ENCODE measurements at regions not wholly inside any gene's neighbourhood (a gene's known extent, or its start where the extent isn't known, plus 50 kb on each side); places are given as distances from the start of the nearest gene placed in this dataset.

- no peak overlapping the region for H3K4ac ChIP-seq (ENCODE audit: low read length)
- H2BK12ac ChIP-seq (ENCODE audit: low read length), result no peak overlapping the region
- no peak overlapping the region for H2BK120ac ChIP-seq (ENCODE audit: low read depth, low read length)
These were observed 857.8 kb upstream of the FAT3 start for GRCh38 chr11:91366816-91367215.

GRCh38 chr11:91365986-91366585 is 858.5 kb upstream of the FAT3 start:
- no peak overlapping the region for H2AFZ ChIP-seq (ENCODE audit: low read length)
- H3K23ac ChIP-seq (ENCODE audit: low read depth, low read length, poor library complexity), result no peak overlapping the region
- H3K27ac ChIP-seq (replicated peaks; ENCODE audit: low read length), result no peak overlapping the region
- WGBS, 2 donors (ENCODE audit: extremely low coverage in 2 of 2, insufficient read length in 2 of 2, insufficient replicate concordance in 1 of 2), result no CpG with 5 or more reads among the region's 7 CpGs
- no peak overlapping the region for H2BK5ac ChIP-seq (ENCODE audit: low read length)
- no peak overlapping the region for H4K8ac ChIP-seq (ENCODE audit: low read depth, low read length)
- H2BK12ac ChIP-seq (ENCODE audit: low read length), result no peak overlapping the region
- H3K14ac ChIP-seq (ENCODE audit: low read length), result no peak overlapping the region
- H3K18ac ChIP-seq (ENCODE audit: low read length), result no peak overlapping the region
- H3K9me3 ChIP-seq (replicated peaks in 1 of 2; ENCODE audit: control insufficient read depth in 2 of 2, insufficient read depth in 1 of 2, low read depth in 1 of 2, low read length in 2 of 2), result no peaks in the 10 kb centered on the region
- H3K4ac ChIP-seq (ENCODE audit: low read length), result no peak overlapping the region
- no peak overlapping the region for H4K91ac ChIP-seq (ENCODE audit: low read depth, low read length, poor library complexity)
- no peaks in the 10 kb centered on the region for H3K79me1 ChIP-seq (ENCODE audit: low read depth, low read length)
- no peak overlapping the region for H3K9ac ChIP-seq (ENCODE audit: low read depth, low read length, poor library complexity)
- H3K4me2 ChIP-seq (ENCODE audit: insufficient read depth, low read length, poor library complexity, severe bottlenecking), result no peak overlapping the region
- no peak overlapping the region for H2BK15ac ChIP-seq (ENCODE audit: low read length)
- no peak overlapping the region for H2BK120ac ChIP-seq (ENCODE audit: low read depth, low read length)
- no peak overlapping the region for H2AK5ac ChIP-seq (ENCODE audit: low read depth, low read length)
- no peaks in the 10 kb centered on the region for H3K27me3 ChIP-seq (ENCODE audit: control insufficient read depth in 3 of 3, insufficient read depth in 3 of 3, low read depth in 1 of 3, low read length in 3 of 3)
- no peak overlapping the region for H3K4me3 ChIP-seq (ENCODE audit: low read length in 2 of 2)
- no peaks in the 10 kb centered on the region for H3K4me1 ChIP-seq (ENCODE audit: control insufficient read depth in 2 of 2, insufficient read depth in 1 of 2, low read depth in 1 of 2, low read length in 2 of 2)
- no peaks in the 10 kb centered on the region for H3K36me3 ChIP-seq (replicated peaks in 1 of 2; ENCODE audit: control insufficient read depth in 2 of 2, insufficient read depth in 2 of 2, low read length in 2 of 2)
- no peak for DNase-seq (ENCODE audit: low spot score)

More at GRCh38 chr11:91366816-91367215, 857.8 kb upstream of the FAT3 start:
- Histone ChIP-seq H4K91ac (ENCODE audit: low read depth, low read length, poor library complexity) (no peak overlapping the region), H3K4me3 (ENCODE audit: low read length in 2 of 2) (no peak overlapping the region), H3K18ac (ENCODE audit: low read length) (no peak overlapping the region), H2AK5ac (ENCODE audit: low read depth, low read length) (no peak overlapping the region), H3K27ac (replicated peaks; ENCODE audit: low read length) (no peak overlapping the region), H3K4me2 (ENCODE audit: insufficient read depth, low read length, poor library complexity, severe bottlenecking) (no peak overlapping the region), H3K14ac (ENCODE audit: low read length) (no peak overlapping the region), H4K8ac (ENCODE audit: low read depth, low read length) (no peak overlapping the region), H3K4me1 (ENCODE audit: control insufficient read depth in 2 of 2, insufficient read depth in 1 of 2, low read depth in 1 of 2, low read length in 2 of 2) (no peaks in the 10 kb centered on the region), H3K9me3 (replicated peaks in 1 of 2; ENCODE audit: control insufficient read depth in 2 of 2, insufficient read depth in 1 of 2, low read depth in 1 of 2, low read length in 2 of 2) (no peaks in the 10 kb centered on the region), H2BK15ac (ENCODE audit: low read length) (no peak overlapping the region), H3K79me1 (ENCODE audit: low read depth, low read length) (no peaks in the 10 kb centered on the region), H3K23ac (ENCODE audit: low read depth, low read length, poor library complexity) (no peak overlapping the region), H3K27me3 (ENCODE audit: control insufficient read depth in 3 of 3, insufficient read depth in 3 of 3, low read depth in 1 of 3, low read length in 3 of 3) (no peaks in the 10 kb centered on the region), H3K9ac (ENCODE audit: low read depth, low read length, poor library complexity) (no peak overlapping the region), H2BK5ac (ENCODE audit: low read length) (no peak overlapping the region), H2AFZ (ENCODE audit: low read length) (no peak overlapping the region), H3K36me3 (replicated peaks in 1 of 2; ENCODE audit: control insufficient read depth in 2 of 2, insufficient read depth in 2 of 2, low read length in 2 of 2) (no peaks in the 10 kb centered on the region)
- WGBS, 2 donors (ENCODE audit: extremely low coverage in 2 of 2, insufficient read length in 2 of 2, insufficient replicate concordance in 1 of 2), result no CpG with 5 or more reads among the region's 6 CpGs
- no peak for DNase-seq (ENCODE audit: low spot score)

GRCh38 chr11:91350931-91351330 is 873.7 kb upstream of the FAT3 start:
- Histone ChIP-seq H3K14ac (ENCODE audit: low read length) (no peak overlapping the region), H3K27ac (replicated peaks; ENCODE audit: low read length) (no peak overlapping the region), H4K91ac (ENCODE audit: low read depth, low read length, poor library complexity) (no peak overlapping the region), H2BK12ac (ENCODE audit: low read length) (no peak overlapping the region), H3K79me1 (ENCODE audit: low read depth, low read length) (no peaks in the 10 kb centered on the region), H3K36me3 (replicated peaks in 1 of 2; ENCODE audit: control insufficient read depth in 2 of 2, insufficient read depth in 2 of 2, low read length in 2 of 2) (no peaks in the 10 kb centered on the region), H2BK15ac (ENCODE audit: low read length) (no peak overlapping the region), H3K23ac (ENCODE audit: low read depth, low read length, poor library complexity) (no peak overlapping the region), H3K4me1 (ENCODE audit: control insufficient read depth in 2 of 2, insufficient read depth in 1 of 2, low read depth in 1 of 2, low read length in 2 of 2) (no peaks in the 10 kb centered on the region), H3K4me3 (ENCODE audit: low read length in 2 of 2) (no peak overlapping the region), H3K9me3 (replicated peaks in 1 of 2; ENCODE audit: control insufficient read depth in 2 of 2, insufficient read depth in 1 of 2, low read depth in 1 of 2, low read length in 2 of 2) (no peaks in the 10 kb centered on the region), H2BK5ac (ENCODE audit: low read length) (no peak overlapping the region), H2AK5ac (ENCODE audit: low read depth, low read length) (no peak overlapping the region), H4K8ac (ENCODE audit: low read depth, low read length) (no peak overlapping the region), H3K4me2 (ENCODE audit: insufficient read depth, low read length, poor library complexity, severe bottlenecking) (no peak overlapping the region), H3K9ac (ENCODE audit: low read depth, low read length, poor library complexity) (no peak overlapping the region), H2AFZ (ENCODE audit: low read length) (no peak overlapping the region), H3K18ac (ENCODE audit: low read length) (no peak overlapping the region), H3K4ac (ENCODE audit: low read length) (no peak overlapping the region), H2BK120ac (ENCODE audit: low read depth, low read length) (no peak overlapping the region), H3K27me3 (ENCODE audit: control insufficient read depth in 3 of 3, insufficient read depth in 3 of 3, low read depth in 1 of 3, low read length in 3 of 3) (no peaks in the 10 kb centered on the region)
- DNase-seq (ENCODE audit: low spot score), result no peak
- WGBS, 2 donors (ENCODE audit: extremely low coverage in 2 of 2, insufficient read length in 2 of 2, insufficient replicate concordance in 1 of 2), result no CpG with 5 or more reads among the region's 3 CpGs

- Histone ChIP-seq H3K27me3 (ENCODE audit: control insufficient read depth in 3 of 3, insufficient read depth in 3 of 3, low read depth in 1 of 3, low read length in 3 of 3) (no peaks in the 10 kb centered on the region), H2BK5ac (ENCODE audit: low read length) (no peak overlapping the region), H3K14ac (ENCODE audit: low read length) (no peak overlapping the region), H3K27ac (replicated peaks; ENCODE audit: low read length) (no peak overlapping the region), H3K79me1 (ENCODE audit: low read depth, low read length) (no peaks in the 10 kb centered on the region), H2AFZ (ENCODE audit: low read length) (no peak overlapping the region), H3K23ac (ENCODE audit: low read depth, low read length, poor library complexity) (no peak overlapping the region), H3K18ac (ENCODE audit: low read length) (no peak overlapping the region), H3K9me3 (replicated peaks in 1 of 2; ENCODE audit: control insufficient read depth in 2 of 2, insufficient read depth in 1 of 2, low read depth in 1 of 2, low read length in 2 of 2) (no peaks in the 10 kb centered on the region), H3K4me3 (ENCODE audit: low read length in 2 of 2) (no peak overlapping the region), H3K4ac (ENCODE audit: low read length) (no peak overlapping the region), H3K4me1 (ENCODE audit: control insufficient read depth in 2 of 2, insufficient read depth in 1 of 2, low read depth in 1 of 2, low read length in 2 of 2) (no peaks in the 10 kb centered on the region), H2AK5ac (ENCODE audit: low read depth, low read length) (no peak overlapping the region), H2BK15ac (ENCODE audit: low read length) (no peak overlapping the region), H3K36me3 (replicated peaks in 1 of 2; ENCODE audit: control insufficient read depth in 2 of 2, insufficient read depth in 2 of 2, low read length in 2 of 2) (no peaks in the 10 kb centered on the region), H3K4me2 (ENCODE audit: insufficient read depth, low read length, poor library complexity, severe bottlenecking) (no peak overlapping the region), H3K9ac (ENCODE audit: low read depth, low read length, poor library complexity) (no peak overlapping the region), H2BK120ac (ENCODE audit: low read depth, low read length) (no peak overlapping the region), H2BK12ac (ENCODE audit: low read length) (no peak overlapping the region), H4K91ac (ENCODE audit: low read depth, low read length, poor library complexity) (no peak overlapping the region), H4K8ac (ENCODE audit: low read depth, low read length) (no peak overlapping the region)
- no peak for DNase-seq (ENCODE audit: low spot score)
- WGBS, 2 donors (ENCODE audit: extremely low coverage in 2 of 2, insufficient read length in 2 of 2, insufficient replicate concordance in 1 of 2), result no CpG with 5 or more reads among the region's 2 CpGs
These were observed 897.9 kb upstream of the FAT3 start for GRCh38 chr11:91326751-91327150.
